Progenitor cell of endocrine pancreas (in vitro differentiated cells): ENCODE measurements at regions not wholly inside any gene's neighbourhood (a gene's known extent, or its start where the extent isn't known, plus 50 kb on each side); places are given as distances from the start of the nearest gene placed in this dataset.
"Not testable (repeated sequence)": the region's sequence is repeated elsewhere in the genome, so short reads cannot be mapped to it uniquely, and the experiment has no call there.

ENCODE experiments used
- DNase-seq: peaks from one replicate; pipeline ENCODE4 v3.0.0; 2021; ENCODE audit warnings: low spot score; ENCODE audit not compliant: unreplicated experiment
- H3K27ac Mint-ChIP-seq: 2 replicates; pipeline ENCODE4 v1.8.0; 2021; ENCODE audit warnings: mild to moderate bottlenecking, moderate library complexity, mixed read lengths
- H3K27me3 Mint-ChIP-seq: 2 replicates; pipeline ENCODE4 v1.8.0; 2021; ENCODE audit warnings: mixed read lengths
- H3K36me3 Mint-ChIP-seq: 2 replicates; pipeline ENCODE4 v1.8.0; 2022; ENCODE audit warnings: mixed read lengths; ENCODE audit not compliant: insufficient read depth
- H3K4me1 Mint-ChIP-seq: 2 replicates; pipeline ENCODE4 v1.8.0; 2021; ENCODE audit warnings: low read depth, mixed read lengths
- H3K4me3 Mint-ChIP-seq: 2 replicates; pipeline ENCODE4 v1.8.0; 2021; ENCODE audit warnings: low read depth, mild to moderate bottlenecking, moderate library complexity, mixed read lengths
- H3K9me3 Mint-ChIP-seq: 2 replicates; pipeline ENCODE4 v1.8.0; 2021; ENCODE audit warnings: low read depth, mixed read lengths
- TF ChIP-seq, protein P1 (sequence below): fragments of 200-600 bp; sonication (generic); IDR thresholded peaks from one replicate; pipeline ENCODE4 v1.5.0; 2021; ENCODE audit warnings: antibody characterized with exemption, mild to moderate bottlenecking; ENCODE audit not compliant: unreplicated experiment

DNA sequence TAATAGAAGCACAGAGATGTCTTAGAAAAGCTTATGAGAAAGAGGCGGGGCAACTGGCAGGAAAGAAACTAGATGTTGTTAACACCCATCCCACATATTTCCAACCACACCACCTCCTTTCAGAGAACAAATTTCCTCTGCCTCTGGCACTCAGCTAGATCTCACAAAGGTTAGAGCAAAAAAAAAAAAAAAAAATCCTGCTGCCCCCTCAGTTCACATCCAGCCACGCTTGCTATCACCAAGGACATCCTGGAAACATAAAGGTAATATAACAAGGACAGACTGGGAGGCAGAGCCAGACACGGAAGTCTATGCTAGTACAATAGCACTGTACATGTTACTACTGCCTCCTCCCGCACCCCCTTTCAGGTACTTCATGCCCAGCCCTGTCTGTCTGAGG lies 238.0 kb upstream of the PTGER4 start:
- Mint-ChIP-seq H3K27ac (no peak overlapping the region), H3K4me1 (peaks cover 4% of the 10 kb centered on the region), H3K9me3 (peaks cover 3% of the 10 kb centered on the region), H3K36me3 (no peaks in the 10 kb centered on the region), H3K27me3 (no peaks in the 10 kb centered on the region), H3K4me3 (no peak overlapping the region)
- TF ChIP-seq, protein P1, sequence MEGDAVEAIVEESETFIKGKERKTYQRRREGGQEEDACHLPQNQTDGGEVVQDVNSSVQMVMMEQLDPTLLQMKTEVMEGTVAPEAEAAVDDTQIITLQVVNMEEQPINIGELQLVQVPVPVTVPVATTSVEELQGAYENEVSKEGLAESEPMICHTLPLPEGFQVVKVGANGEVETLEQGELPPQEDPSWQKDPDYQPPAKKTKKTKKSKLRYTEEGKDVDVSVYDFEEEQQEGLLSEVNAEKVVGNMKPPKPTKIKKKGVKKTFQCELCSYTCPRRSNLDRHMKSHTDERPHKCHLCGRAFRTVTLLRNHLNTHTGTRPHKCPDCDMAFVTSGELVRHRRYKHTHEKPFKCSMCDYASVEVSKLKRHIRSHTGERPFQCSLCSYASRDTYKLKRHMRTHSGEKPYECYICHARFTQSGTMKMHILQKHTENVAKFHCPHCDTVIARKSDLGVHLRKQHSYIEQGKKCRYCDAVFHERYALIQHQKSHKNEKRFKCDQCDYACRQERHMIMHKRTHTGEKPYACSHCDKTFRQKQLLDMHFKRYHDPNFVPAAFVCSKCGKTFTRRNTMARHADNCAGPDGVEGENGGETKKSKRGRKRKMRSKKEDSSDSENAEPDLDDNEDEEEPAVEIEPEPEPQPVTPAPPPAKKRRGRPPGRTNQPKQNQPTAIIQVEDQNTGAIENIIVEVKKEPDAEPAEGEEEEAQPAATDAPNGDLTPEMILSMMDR, result no peak
- DNase-seq, result no peak

DNA sequence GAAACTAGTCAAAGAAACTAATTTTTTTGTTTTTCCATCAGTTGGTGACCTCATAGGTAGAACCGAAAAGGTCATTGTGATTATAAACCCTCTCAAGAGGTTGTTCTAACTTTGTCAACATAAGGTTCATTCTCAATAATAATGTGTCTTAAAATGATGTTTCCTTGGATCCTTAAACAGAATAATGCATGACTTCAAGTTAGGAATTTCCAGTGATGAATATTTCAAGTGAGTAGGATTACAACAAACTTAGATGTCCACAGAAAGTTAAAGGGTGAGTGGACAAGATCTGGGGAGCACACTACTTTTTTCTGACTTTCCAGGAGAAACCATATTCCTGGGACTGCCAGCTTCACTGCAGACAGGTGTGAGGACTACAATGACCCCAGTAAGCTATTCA lies 239.0 kb upstream of the PTGER4 start:
- no peak overlapping the region for H3K4me3 Mint-ChIP-seq
- peaks cover 3% of the 10 kb centered on the region for H3K9me3 Mint-ChIP-seq
- H3K4me1 Mint-ChIP-seq, result peaks cover 4% of the 10 kb centered on the region
- TF ChIP-seq, protein P1, result no peak
- H3K36me3 Mint-ChIP-seq, result no peaks in the 10 kb centered on the region
- no peak overlapping the region for H3K27ac Mint-ChIP-seq
- DNase-seq, result no peak
- no peaks in the 10 kb centered on the region for H3K27me3 Mint-ChIP-seq

DNA sequence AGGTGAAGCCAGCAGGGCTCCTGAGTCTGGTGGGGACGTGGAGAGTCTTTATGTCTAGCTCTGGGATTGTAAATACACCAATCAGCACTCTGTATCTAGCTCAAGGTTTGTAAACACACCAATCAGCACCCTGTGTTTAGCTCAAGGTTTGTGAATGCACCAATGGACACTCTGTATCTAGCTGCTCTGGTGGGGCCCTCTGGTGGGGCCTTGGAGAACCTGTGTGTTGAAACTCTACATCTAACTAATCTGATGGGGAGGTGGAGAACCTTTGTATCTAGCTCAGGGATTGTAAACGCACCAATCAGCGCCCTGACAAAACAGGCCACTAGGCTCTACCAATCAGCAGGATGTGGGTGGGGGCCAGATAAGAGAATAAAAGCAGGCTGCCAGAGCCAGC lies 240.6 kb upstream of the PTGER4 start:
- not testable (repeated sequence) for DNase-seq, H3K9me3 Mint-ChIP-seq, H3K4me1 Mint-ChIP-seq, H3K27ac Mint-ChIP-seq, H3K27me3 Mint-ChIP-seq, H3K4me3 Mint-ChIP-seq, H3K36me3 Mint-ChIP-seq

DNA sequence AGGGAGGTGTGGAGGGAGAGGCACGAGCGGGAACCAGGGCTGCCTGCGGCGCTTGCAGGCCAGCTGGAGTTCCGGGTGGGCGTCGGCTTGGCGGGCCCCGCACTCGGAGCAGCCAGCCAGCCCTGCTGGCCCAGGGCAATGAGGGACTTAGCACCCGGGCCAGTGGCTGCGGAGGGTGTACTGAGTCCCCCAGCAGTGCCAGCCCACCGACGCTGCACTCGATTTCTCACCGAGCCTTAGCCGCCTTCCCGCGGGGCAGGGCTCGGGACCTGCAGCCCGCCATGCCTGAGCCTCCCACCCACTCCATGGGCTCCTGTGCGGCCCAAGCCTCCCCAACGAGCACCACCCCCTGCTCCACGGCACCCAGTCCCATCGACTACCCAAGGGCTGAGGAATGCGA lies 241.1 kb upstream of the PTGER4 start:
- H3K27ac Mint-ChIP-seq, H3K9me3 Mint-ChIP-seq, H3K4me3 Mint-ChIP-seq, H3K4me1 Mint-ChIP-seq, DNase-seq, H3K27me3 Mint-ChIP-seq, H3K36me3 Mint-ChIP-seq: not testable (repeated sequence)

DNA sequence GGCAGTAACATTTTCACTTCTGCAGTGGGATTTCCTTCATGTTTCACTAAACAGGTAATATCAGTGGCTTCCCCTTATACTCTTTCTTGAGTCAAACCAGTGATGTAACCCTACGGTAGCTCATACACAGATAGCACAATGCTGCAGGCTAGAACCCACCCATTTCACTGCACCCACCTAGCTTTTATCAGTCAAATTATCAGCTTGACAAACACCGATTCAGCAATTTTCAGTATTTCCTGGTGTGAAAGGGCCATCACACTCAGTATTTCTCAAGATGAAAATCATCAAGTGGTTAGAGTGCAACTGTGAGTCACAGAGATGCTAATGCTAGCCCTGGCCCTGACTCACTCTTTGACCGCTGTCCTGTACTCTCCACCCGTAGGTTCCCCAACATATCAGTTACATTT lies 242.3 kb upstream of the PTGER4 start:
- DNase-seq, result no peak
- Mint-ChIP-seq H3K4me1 (peaks cover 3% of the 10 kb centered on the region), H3K36me3 (no peaks in the 10 kb centered on the region)

DNA sequence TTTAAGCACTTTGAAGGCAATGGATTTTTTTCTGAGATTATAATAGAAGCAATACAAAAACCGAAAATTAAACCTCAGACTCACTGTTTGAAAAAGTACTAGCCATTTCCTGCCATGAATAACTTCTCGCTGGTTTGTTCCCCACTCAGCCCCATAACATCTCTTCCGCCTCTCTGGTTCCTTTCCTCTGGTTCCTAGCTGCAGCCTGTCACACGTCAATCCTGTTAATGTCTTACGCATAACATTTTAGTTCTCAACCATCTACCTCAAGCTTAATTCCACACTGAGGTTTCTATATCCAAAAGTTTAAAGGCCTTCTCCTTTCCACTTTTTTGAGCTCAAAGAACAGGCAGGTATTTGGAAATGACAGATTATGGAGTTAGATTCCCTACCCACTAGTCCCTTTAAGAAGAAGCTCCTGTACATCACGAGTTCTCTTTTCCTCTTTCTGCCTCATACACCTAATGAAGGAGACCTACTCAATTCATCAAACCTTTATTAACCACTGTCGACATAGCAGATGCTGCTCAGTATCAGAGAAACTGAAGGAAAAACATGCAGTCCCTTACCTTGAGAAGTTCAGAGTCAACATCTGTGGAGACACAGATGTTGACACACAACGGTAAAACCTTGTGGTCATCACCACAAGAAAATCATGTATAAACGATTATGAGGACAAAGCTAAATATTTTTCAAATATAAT lies 243.0 kb upstream of the PTGER4 start:
- no peaks in the 10 kb centered on the region for H3K4me1 Mint-ChIP-seq
- no peaks in the 10 kb centered on the region for H3K9me3 Mint-ChIP-seq
- no peaks in the 10 kb centered on the region for H3K27me3 Mint-ChIP-seq
- no peak overlapping the region for H3K27ac Mint-ChIP-seq
- no peaks in the 10 kb centered on the region for H3K36me3 Mint-ChIP-seq
- TF ChIP-seq, protein P1, result no peak
- DNase-seq, result no peak
- H3K4me3 Mint-ChIP-seq, result no peak overlapping the region

More for the DNA sequence above, 242.3 kb upstream of the PTGER4 start:
- no peak overlapping the region for H3K27ac Mint-ChIP-seq
- TF ChIP-seq, protein P1, result no peak
- no peak overlapping the region for H3K4me3 Mint-ChIP-seq
- H3K27me3 Mint-ChIP-seq, result no peaks in the 10 kb centered on the region
- no peaks in the 10 kb centered on the region for H3K9me3 Mint-ChIP-seq

DNA sequence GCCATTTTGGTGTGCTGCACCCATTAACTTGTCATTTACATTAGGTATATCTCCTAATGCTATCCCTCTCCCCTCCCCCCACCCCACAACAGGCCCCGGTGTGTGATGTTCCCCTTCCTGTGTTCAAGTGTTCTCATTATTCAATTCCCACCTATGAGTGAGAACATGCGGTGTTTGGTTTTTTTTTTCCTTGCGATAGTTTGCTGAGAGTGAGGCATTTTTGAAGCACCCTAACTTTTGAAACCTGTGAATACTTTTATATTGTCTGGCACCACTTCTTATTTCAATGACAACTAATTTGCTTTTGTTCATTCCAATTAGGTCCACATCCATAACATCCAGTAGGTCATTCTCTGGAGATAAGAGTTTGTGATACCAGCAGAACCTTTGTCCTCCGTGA lies 244.0 kb upstream of the PTGER4 start:
- not testable (repeated sequence) for H3K9me3 Mint-ChIP-seq, H3K27ac Mint-ChIP-seq

More for the DNA sequence above, 244.0 kb upstream of the PTGER4 start:
- H3K36me3 Mint-ChIP-seq, H3K4me3 Mint-ChIP-seq, H3K27me3 Mint-ChIP-seq, H3K4me1 Mint-ChIP-seq, DNase-seq: not testable (repeated sequence)
